ENCODE measurements at regions not wholly inside any gene's neighbourhood (a gene's known extent, or its start where the extent isn't known, plus 50 kb on each side); places are given as distances from the start of the nearest gene placed in this dataset.

- DNase-seq (ENCODE audit: extremely low read depth, low read depth, low spot score), result no peak
Observed at GRCh38 chr13:84923831-84924230, 875.4 kb downstream of the SLITRK6 start.

- DNase-seq (ENCODE audit: extremely low read depth, low read depth, low spot score), result peak; percentile 10
Observed at GRCh38 chr13:84917252-84917878, 881.9 kb downstream of the SLITRK6 start.

- DNase-seq (ENCODE audit: extremely low read depth, low read depth, low spot score), result no peak
Observed at GRCh38 chr13:84912720-84913119, 886.5 kb downstream of the SLITRK6 start.

- no peak for DNase-seq (ENCODE audit: extremely low read depth, low read depth, low spot score)
Observed at GRCh38 chr13:84910423-84910822, 888.8 kb downstream of the SLITRK6 start.

GRCh38 chr13:84903391-84903790 lies 895.8 kb downstream of the SLITRK6 start:
- DNase-seq (ENCODE audit: extremely low read depth, low read depth, low spot score), result no peak

GRCh38 chr13:84902243-84902642 lies 897.0 kb downstream of the SLITRK6 start:
- DNase-seq (ENCODE audit: extremely low read depth, low read depth, low spot score), result no peak

GRCh38 chr13:84896128-84896527 lies 903.1 kb downstream of the SLITRK6 start:
- DNase-seq (ENCODE audit: extremely low read depth, low read depth, low spot score), result peak; percentile 34

GRCh38 chr13:84894749-84895148 lies 904.5 kb downstream of the SLITRK6 start:
- DNase-seq (ENCODE audit: extremely low read depth, low read depth, low spot score), result no peak

- no peak for DNase-seq (ENCODE audit: extremely low read depth, low read depth, low spot score)
Observed at GRCh38 chr13:84885868-84886267, 913.4 kb downstream of the SLITRK6 start.

GRCh38 chr13:84873951-84874350 lies 925.3 kb downstream of the SLITRK6 start:
- DNase-seq (ENCODE audit: extremely low read depth, low read depth, low spot score), result no peak

- DNase-seq (ENCODE audit: extremely low read depth, low read depth, low spot score), result no peak
Observed at GRCh38 chr13:84870190-84870589, 929.0 kb downstream of the SLITRK6 start.

GRCh38 chr13:84867246-84867645 lies 932.0 kb downstream of the SLITRK6 start:
- no peak for DNase-seq (ENCODE audit: extremely low read depth, low read depth, low spot score)

- DNase-seq (ENCODE audit: extremely low read depth, low read depth, low spot score), result no peak
Observed at GRCh38 chr13:84865783-84866221, 933.4 kb downstream of the SLITRK6 start.

- no peak for DNase-seq (ENCODE audit: extremely low read depth, low read depth, low spot score)
Observed at GRCh38 chr13:84864341-84864740, 934.9 kb downstream of the SLITRK6 start.

GRCh38 chr13:84847107-84847506 lies 952.1 kb downstream of the SLITRK6 start:
- no peak for DNase-seq (ENCODE audit: extremely low read depth, low read depth, low spot score)

GRCh38 chr13:84845907-84846619 lies 953.2 kb downstream of the SLITRK6 start:
- no peak for DNase-seq (ENCODE audit: extremely low read depth, low read depth, low spot score)

GRCh38 chr13:84844473-84844872 lies 954.7 kb downstream of the SLITRK6 start:
- no peak for DNase-seq (ENCODE audit: extremely low read depth, low read depth, low spot score)

GRCh38 chr13:84843368-84843767 lies 955.9 kb downstream of the SLITRK6 start:
- no peak for DNase-seq (ENCODE audit: extremely low read depth, low read depth, low spot score)

- DNase-seq (ENCODE audit: extremely low read depth, low read depth, low spot score), result no peak
Observed at GRCh38 chr13:84834201-84834600, 951.9 kb upstream of the SLITRK1 start.

- no peak for DNase-seq (ENCODE audit: extremely low read depth, low read depth, low spot score)
Observed at GRCh38 chr13:84831666-84832657, 949.7 kb upstream of the SLITRK1 start.

GRCh38 chr13:84823528-84823927 lies 941.3 kb upstream of the SLITRK1 start:
- no peak for DNase-seq (ENCODE audit: extremely low read depth, low read depth, low spot score)
